ENCODE measurements at regions not wholly inside any gene's neighbourhood (a gene's known extent, or its start where the extent isn't known, plus 50 kb on each side); places are given as distances from the start of the nearest gene placed in this dataset.

DNA sequence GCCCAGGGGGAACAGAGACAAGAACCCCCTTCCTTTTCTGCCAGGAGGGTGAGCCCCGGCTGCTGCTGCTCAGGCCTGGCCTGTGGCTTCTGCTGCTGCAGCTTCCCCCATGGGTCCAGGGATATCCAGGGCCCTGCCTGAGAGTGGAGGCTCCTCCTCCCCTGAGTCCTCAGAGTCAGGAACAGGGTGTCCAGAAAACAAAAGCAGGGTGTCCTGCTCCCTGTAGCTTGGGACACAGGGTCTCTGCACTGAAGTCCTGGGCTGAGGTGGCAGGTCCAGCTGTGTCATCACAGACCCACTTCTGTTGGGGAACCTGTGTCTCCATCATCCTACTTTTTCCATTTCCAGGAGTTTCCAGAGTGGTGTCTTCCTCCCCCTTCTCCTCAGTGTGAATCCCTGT is 76.1 kb downstream of the ZNF280B start:
- Histone ChIP-seq H3K23ac (ENCODE audit: insufficient read length) (no peak overlapping the region), H4K20me1 (replicated peaks in 1 of 2; ENCODE audit: control insufficient read depth in 1 of 2, insufficient read depth in 2 of 2, low read length in 2 of 2) (peaks cover 0 to 1% of the 10 kb centered on the region in 2 experiments), H2AFZ (ENCODE audit: low read length) (no peak overlapping the region), H3K23me2 (ENCODE audit: low read depth, low read length) (no peaks in the 10 kb centered on the region), H2BK12ac (ENCODE audit: low read depth, low read length) (no peak overlapping the region), H3K4me2 (ENCODE audit: insufficient read depth in 1 of 2, low read depth in 2 of 2, low read length in 2 of 2) (no peak overlapping the region), H3K4ac (replicated peaks; ENCODE audit: insufficient read length, low read depth, low read length) (no peak overlapping the region), H3K79me2 (ENCODE audit: control insufficient read depth in 1 of 2, insufficient read depth in 2 of 2, low read length in 2 of 2) (no peaks in the 10 kb centered on the region), H4K5ac (ENCODE audit: insufficient read length, low read depth, low read length) (no peak overlapping the region), H3K18ac (ENCODE audit: extremely low read depth, low read length) (no peak overlapping the region), H2BK120ac (replicated peaks; ENCODE audit: low read depth, low read length) (no peak overlapping the region), H2BK20ac (ENCODE audit: low read length) (no peak overlapping the region), H2BK5ac (ENCODE audit: low read depth, low read length) (no peak overlapping the region), H4K8ac (ENCODE audit: extremely low read depth, insufficient read depth, low read length) (no peak overlapping the region), H3K9me3 (ENCODE audit: insufficient read depth in 2 of 2, low read depth in 1 of 2, low read length in 1 of 2) (no peaks in the 10 kb centered on the region), H3K27me3 (replicated peaks in 1 of 4; ENCODE audit: control insufficient read depth in 3 of 4, extremely low read depth in 1 of 4, insufficient read depth in 3 of 4, low read length in 3 of 4) (peaks cover 50 to 95% (median 81%) of the 10 kb centered on the region in 4 experiments), H3K9ac (replicated peaks in 1 of 4; ENCODE audit: extremely low read depth in 1 of 4, low read depth in 3 of 4, low read length in 3 of 4) (no peak overlapping the region), H3K56ac (replicated peaks; ENCODE audit: insufficient read length, low read depth, low read length) (no peak overlapping the region), H3K27ac (ENCODE audit: low read depth, low read length) (no peak overlapping the region), H3K14ac (ENCODE audit: insufficient read length) (no peak overlapping the region), H2BK15ac (ENCODE audit: low read length) (no peak overlapping the region), H2AK5ac (ENCODE audit: low read depth, low read length) (no peak overlapping the region), H3K4me3 (ENCODE audit: extremely low read depth in 1 of 4, insufficient read depth in 2 of 4, low read depth in 3 of 4, low read length in 4 of 4) (no peak overlapping the region), H3K79me1 (ENCODE audit: low read depth, low read length) (no peaks in the 10 kb centered on the region), H3K36me3 (ENCODE audit: control insufficient read depth in 2 of 4, insufficient read depth in 4 of 4, low read length in 3 of 4) (no peaks in the 10 kb centered on the region), H3K4me1 (replicated peaks in 1 of 4; ENCODE audit: control insufficient read depth in 3 of 4, insufficient read depth in 4 of 4, low read length in 3 of 4) (no peaks in the 10 kb centered on the region), H4K91ac (replicated peaks; ENCODE audit: insufficient read length, low read length) (no peak overlapping the region)
- FAIRE-seq (no peak), DNase-seq (ENCODE audit: low read depth in 1 of 2, low spot score in 2 of 2) (no peak)
- ChIA-PET POLR2A (ENCODE audit: partially characterized antibody) (no interaction called here), CTCF (ENCODE audit: partially characterized antibody) (interaction anchor here (0.6 to 7.2 kb wide), 9 partner anchors 11 to 1292 kb away, joined by 3 to 64 read pairs (median 6); no protein-coding TSS in a partner anchor)
- TF ChIP-seq CHD2 (IDR thresholded peaks at IDR 0.05; ENCODE audit: low read length) (no peak), SIRT6 (IDR thresholded peaks at IDR 0.05; ENCODE audit: low read length) (no peak), PHF8 (conservative IDR thresholded peaks at IDR 0.05; ENCODE audit: low read depth, low read length) (no peak), CBX5 (IDR thresholded peaks at IDR 0.05; ENCODE audit: low read depth, low read length) (no peak), ASH2L (IDR thresholded peaks at IDR 0.05; ENCODE audit: low read length) (no peak), SUZ12 (IDR thresholded peaks at IDR 0.05; ENCODE audit: low read length) (no peak), RAD21 (IDR thresholded peaks at IDR 0.05 in 1 of 2, conservative IDR thresholded peaks at IDR 0.05 in 1 of 2; ENCODE audit: low read depth in 2 of 2, low read length in 2 of 2) (no peak), SRF (IDR thresholded peaks at IDR 0.05; ENCODE audit: low read depth, low read length) (no peak), SP2 (IDR thresholded peaks at IDR 0.05; ENCODE audit: low read length) (no peak), SIX5 (IDR thresholded peaks at IDR 0.05; ENCODE audit: low read depth, low read length) (no peak), CBX8 (IDR thresholded peaks at IDR 0.05; ENCODE audit: borderline replicate concordance, low read depth, low read length) (no peak)
- TF ChIP-seq, protein P1, sequence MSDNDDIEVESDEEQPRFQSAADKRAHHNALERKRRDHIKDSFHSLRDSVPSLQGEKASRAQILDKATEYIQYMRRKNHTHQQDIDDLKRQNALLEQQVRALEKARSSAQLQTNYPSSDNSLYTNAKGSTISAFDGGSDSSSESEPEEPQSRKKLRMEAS (IDR thresholded peaks at IDR 0.05), result no peak
- WGBS, 2 experiments (ENCODE audit: extremely low coverage in 1 of 2, insufficient coverage in 1 of 2, insufficient read length in 1 of 2, insufficient replicate concordance in 2 of 2, low coverage in 1 of 2, low lambda C conversion rate in 2 of 2, missing lambda C conversion rate in 1 of 2), result 86% methylated on average over 1 of the region's 1 CpG; no CpG with 5 or more reads in 1 of the 2 experiments

Measured in H1 (cell line).